Endothelial cell (in vitro differentiated cells): ENCODE measurements at regions not wholly inside any gene's neighbourhood (a gene's known extent, or its start where the extent isn't known, plus 50 kb on each side); places are given as distances from the start of the nearest gene placed in this dataset.

ENCODE experiments used
- DNase-seq: peaks from one replicate; pipeline ENCODE4 v3.0.0; 2021; ENCODE audit warnings: low spot score
- H3K27ac Mint-ChIP-seq: one replicate; pipeline ENCODE4 v1.8.0; 2021; ENCODE audit warnings: mixed read lengths, inconsistent platforms; ENCODE audit not compliant: unreplicated experiment
- H3K27me3 Mint-ChIP-seq: one replicate; pipeline ENCODE4 v1.8.0; 2021; ENCODE audit warnings: mild to moderate bottlenecking, moderate library complexity, mixed read lengths, inconsistent platforms; ENCODE audit not compliant: unreplicated experiment
- H3K36me3 Mint-ChIP-seq: one replicate; pipeline ENCODE4 v1.8.0; 2021; ENCODE audit warnings: mild to moderate bottlenecking, low read depth, mixed read lengths, inconsistent platforms; ENCODE audit not compliant: unreplicated experiment
- H3K4me1 Mint-ChIP-seq: one replicate; pipeline ENCODE4 v1.8.0; 2021; ENCODE audit warnings: mild to moderate bottlenecking, mixed read lengths, inconsistent platforms; ENCODE audit not compliant: unreplicated experiment
- H3K4me3 Mint-ChIP-seq: one replicate; pipeline ENCODE4 v1.8.0; 2021; ENCODE audit warnings: mild to moderate bottlenecking, mixed read lengths, inconsistent platforms; ENCODE audit not compliant: unreplicated experiment
- H3K9me3 Mint-ChIP-seq: one replicate; pipeline ENCODE4 v1.8.0; 2021; ENCODE audit warnings: mixed read lengths, inconsistent platforms; ENCODE audit not compliant: unreplicated experiment
- TF ChIP-seq, protein P1 (sequence below): fragments of 200-600 bp; sonication (generic); IDR thresholded peaks from one replicate; pipeline ENCODE4 v1.5.0; 2021; ENCODE audit warnings: antibody characterized with exemption; ENCODE audit not compliant: unreplicated experiment

DNA sequence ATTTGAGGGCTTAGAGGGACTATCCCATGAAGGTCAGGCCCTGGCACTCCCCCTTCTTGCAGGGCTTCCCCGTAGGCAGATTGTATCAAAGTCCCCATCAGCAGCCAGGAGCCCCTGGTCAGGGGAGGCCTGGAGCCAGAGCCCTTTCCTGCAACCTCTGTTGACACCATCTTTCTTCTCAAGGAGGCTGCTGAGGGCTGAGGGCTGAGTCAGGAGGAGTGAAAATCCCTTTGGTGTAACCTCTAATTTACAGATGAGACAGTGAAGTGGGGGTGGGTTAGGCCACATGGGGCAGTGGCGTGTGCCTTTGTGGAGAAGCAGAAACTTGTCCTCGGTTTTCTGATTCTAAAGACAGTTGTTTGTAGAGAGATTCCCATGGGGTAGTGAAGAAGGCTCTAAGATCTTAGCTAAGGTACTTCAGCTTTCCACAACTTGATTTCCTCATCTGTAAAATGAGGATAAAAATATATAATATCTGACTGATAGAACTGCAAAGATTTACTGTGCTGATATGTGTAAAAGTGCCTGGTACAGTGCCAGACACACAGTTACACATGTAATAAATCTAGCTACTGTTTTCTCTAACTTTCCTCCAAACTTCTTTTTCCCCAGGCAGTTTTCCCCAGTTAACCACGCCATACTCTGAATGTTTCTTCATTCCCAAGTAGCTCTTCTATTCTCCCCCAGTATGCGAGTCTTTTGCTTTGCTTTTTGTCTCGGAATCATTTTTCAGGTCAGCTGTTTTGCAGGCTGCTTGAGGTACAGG, 249.4 kb upstream of the TPM1 start:
- Mint-ChIP-seq H3K27ac (no peak overlapping the region), H3K4me3 (no peak overlapping the region), H3K4me1 (peaks cover 11% of the 10 kb centered on the region), H3K9me3 (no peaks in the 10 kb centered on the region), H3K27me3 (peaks cover 4% of the 10 kb centered on the region), H3K36me3 (peaks cover 11% of the 10 kb centered on the region)
- DNase-seq: no peak
- TF ChIP-seq, protein P1, sequence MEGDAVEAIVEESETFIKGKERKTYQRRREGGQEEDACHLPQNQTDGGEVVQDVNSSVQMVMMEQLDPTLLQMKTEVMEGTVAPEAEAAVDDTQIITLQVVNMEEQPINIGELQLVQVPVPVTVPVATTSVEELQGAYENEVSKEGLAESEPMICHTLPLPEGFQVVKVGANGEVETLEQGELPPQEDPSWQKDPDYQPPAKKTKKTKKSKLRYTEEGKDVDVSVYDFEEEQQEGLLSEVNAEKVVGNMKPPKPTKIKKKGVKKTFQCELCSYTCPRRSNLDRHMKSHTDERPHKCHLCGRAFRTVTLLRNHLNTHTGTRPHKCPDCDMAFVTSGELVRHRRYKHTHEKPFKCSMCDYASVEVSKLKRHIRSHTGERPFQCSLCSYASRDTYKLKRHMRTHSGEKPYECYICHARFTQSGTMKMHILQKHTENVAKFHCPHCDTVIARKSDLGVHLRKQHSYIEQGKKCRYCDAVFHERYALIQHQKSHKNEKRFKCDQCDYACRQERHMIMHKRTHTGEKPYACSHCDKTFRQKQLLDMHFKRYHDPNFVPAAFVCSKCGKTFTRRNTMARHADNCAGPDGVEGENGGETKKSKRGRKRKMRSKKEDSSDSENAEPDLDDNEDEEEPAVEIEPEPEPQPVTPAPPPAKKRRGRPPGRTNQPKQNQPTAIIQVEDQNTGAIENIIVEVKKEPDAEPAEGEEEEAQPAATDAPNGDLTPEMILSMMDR: no peak

DNA sequence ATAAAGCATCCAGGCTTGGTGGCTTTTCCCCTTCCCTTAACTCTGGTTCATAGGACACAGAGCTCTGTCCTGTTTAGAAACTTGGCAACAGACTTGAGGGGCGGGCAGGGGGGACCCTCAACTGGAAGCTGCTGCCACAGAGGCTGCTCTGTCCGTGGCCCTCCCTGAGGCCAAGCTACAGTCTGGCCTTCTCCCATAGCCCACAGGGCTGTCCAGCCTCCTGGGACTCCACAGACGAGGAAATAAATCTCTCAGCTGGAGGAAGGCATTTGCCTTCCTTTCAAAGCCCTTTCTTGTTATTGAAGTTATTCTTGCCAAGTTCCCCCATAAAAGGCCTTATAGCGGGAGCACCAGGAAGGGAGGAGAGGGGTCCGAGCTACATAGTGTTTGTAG, 248.8 kb upstream of the TPM1 start:
- no peak overlapping the region for H3K27ac Mint-ChIP-seq
- peaks cover 11% of the 10 kb centered on the region for H3K4me1 Mint-ChIP-seq
- no peak overlapping the region for H3K4me3 Mint-ChIP-seq
- H3K9me3 Mint-ChIP-seq: no peaks in the 10 kb centered on the region
- TF ChIP-seq, protein P1: no peak
- peaks cover 4% of the 10 kb centered on the region for H3K27me3 Mint-ChIP-seq
- no peak for DNase-seq
- peaks cover 11% of the 10 kb centered on the region for H3K36me3 Mint-ChIP-seq

DNA sequence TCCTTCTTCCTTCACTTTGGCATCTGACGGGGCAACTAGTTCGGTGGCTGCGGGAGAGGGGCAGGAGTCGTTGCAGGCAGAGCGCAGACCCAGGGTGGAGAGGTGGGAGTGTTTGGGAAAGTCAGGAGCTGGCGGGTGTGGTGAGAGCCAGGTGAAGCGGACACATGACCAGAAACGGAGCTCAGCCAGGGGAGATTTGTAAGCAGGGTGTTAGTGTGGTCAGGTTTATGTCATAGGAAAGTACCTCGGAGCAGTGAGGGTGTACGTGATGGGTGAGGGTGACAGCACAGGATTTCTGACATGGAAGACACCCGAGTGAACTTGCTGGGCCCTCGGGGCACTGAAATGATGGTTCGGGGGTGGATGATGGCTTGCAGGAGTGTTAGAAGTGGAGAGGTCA, 247.4 kb upstream of the TPM1 start:
- H3K36me3 Mint-ChIP-seq: peaks cover 11% of the 10 kb centered on the region
- DNase-seq: no peak
- H3K4me1 Mint-ChIP-seq: peaks cover 11% of the 10 kb centered on the region
- TF ChIP-seq, protein P1: no peak
- H3K27ac Mint-ChIP-seq: no peak overlapping the region
- no peak overlapping the region for H3K4me3 Mint-ChIP-seq
- no peaks in the 10 kb centered on the region for H3K9me3 Mint-ChIP-seq
- H3K27me3 Mint-ChIP-seq: peaks cover 4% of the 10 kb centered on the region

DNA sequence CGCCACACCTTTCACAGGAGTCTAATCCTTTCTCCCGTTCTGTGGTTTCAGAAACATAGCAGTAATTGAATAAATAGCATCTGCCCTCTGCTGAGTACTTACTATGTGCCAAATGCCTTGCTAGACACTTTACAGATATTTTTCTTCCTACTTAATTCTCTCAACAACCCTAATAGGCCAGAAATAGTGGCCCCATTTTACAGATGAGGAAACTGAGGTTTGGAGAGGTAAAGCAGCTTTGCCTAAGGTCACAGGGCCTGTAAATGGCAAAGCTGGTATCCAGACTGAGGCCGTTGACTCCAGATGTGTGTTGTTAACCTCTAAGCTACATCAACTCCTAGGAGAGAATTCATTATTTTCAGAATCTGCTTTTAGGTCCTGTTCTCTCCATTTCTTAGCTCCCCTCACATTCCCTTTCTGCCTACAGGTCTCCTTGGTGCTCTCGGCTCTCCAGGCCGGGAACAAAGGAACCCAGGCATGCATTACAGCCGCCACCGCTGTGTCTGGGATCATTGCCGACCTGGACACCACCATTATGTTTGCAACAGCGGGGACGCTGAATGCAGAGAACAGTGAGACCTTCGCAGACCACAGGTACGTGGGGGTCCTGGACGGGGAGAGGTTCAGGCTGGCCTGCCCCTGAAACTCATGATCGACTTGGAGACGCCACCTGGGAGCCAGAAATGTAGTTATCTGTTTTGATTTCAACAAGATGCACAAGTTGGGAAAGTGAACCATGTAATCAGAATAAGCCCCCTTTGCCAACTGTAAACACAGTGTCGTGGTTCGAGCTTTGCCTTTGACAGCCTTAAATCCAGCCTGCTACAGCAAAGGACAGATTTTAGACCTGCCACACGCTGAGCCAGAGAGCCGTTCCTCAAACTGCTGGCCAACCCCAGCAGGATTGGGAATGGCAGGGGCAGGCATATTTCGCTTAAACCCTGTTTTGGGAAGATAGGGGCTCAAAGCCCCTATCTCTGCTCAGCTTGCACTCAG, 246.5 kb upstream of the TPM1 start:
- TF ChIP-seq, protein P1: no peak
- Mint-ChIP-seq H3K36me3 (peaks cover 11% of the 10 kb centered on the region), H3K4me3 (no peak overlapping the region), H3K9me3 (no peaks in the 10 kb centered on the region), H3K27ac (no peak overlapping the region), H3K27me3 (peaks cover 4% of the 10 kb centered on the region), H3K4me1 (peaks cover 11% of the 10 kb centered on the region)
- no peak for DNase-seq
